ENCODE measurements at regions not wholly inside any gene's neighbourhood (a gene's known extent, or its start where the extent isn't known, plus 50 kb on each side); places are given as distances from the start of the nearest gene placed in this dataset.

- TF ChIP-seq CTCF (conservative IDR thresholded peaks at IDR 0.05) (no peak), EZH2 (IDR thresholded peaks at IDR 0.05; ENCODE audit: low read depth) (no peak)
Measured at GRCh38 chr9:75454043-75454442, 365.7 kb downstream of the OSTF1 start.
